KMS-11 (cell line): ENCODE measurements at regions not wholly inside any gene's neighbourhood (a gene's known extent, or its start where the extent isn't known, plus 50 kb on each side); places are given as distances from the start of the nearest gene placed in this dataset.

Experiments used
- H2AFZ ChIP-seq: fragments of 200-600 bp; sonication (generic); 2 replicates; pipeline ENCODE4 v1.6.1; 2016; ENCODE audit warnings: antibody characterized with exemption, mixed run types, low read depth
- H3K27ac ChIP-seq: fragments of 200-600 bp; sonication (generic); 2 replicates; pipeline ENCODE4 v1.6.1; 2016; ENCODE audit warnings: mild to moderate bottlenecking, mixed run types
- H3K27me3 ChIP-seq: fragments of 200-600 bp; sonication (generic); 2 replicates; pipeline ENCODE4 v1.6.1; 2017; ENCODE audit warnings: mild to moderate bottlenecking, low read depth, mixed run types, moderate library complexity; ENCODE audit not compliant: insufficient read depth
- H3K36me3 ChIP-seq: fragments of 200-600 bp; sonication (generic); 2 replicates; pipeline ENCODE4 v1.6.1; 2017; ENCODE audit warnings: mild to moderate bottlenecking, mixed run types; ENCODE audit not compliant: insufficient read depth
- H3K4me1 ChIP-seq: fragments of 200-600 bp; sonication (generic); 2 replicates; pipeline ENCODE4 v1.6.1; 2016; ENCODE audit warnings: mild to moderate bottlenecking, low read depth, mixed run types; ENCODE audit not compliant: poor library complexity, severe bottlenecking
- H3K4me2 ChIP-seq: fragments of 200-600 bp; sonication (generic); 2 replicates; pipeline ENCODE4 v1.7.0; 2016; ENCODE audit warnings: mild to moderate bottlenecking, mixed run types
- H3K4me3 ChIP-seq: fragments of 200-600 bp; sonication (generic); IDR thresholded peaks from 2 replicates; pipeline ENCODE4 v1.6.1; 2017; ENCODE audit warnings: low read depth, low read length, mixed read lengths; ENCODE audit not compliant: insufficient read depth
- H3K79me2 ChIP-seq: fragments of 200-600 bp; sonication (generic); 2 replicates; pipeline ENCODE4 v1.6.1; 2016; ENCODE audit warnings: low read depth, mixed run types; ENCODE audit not compliant: insufficient read depth
- H3K9ac ChIP-seq: fragments of 200-600 bp; sonication (generic); 2 replicates; pipeline ENCODE4 v1.6.1; 2016; ENCODE audit warnings: mild to moderate bottlenecking, mixed run types
- H4K20me1 ChIP-seq: fragments of 200-600 bp; sonication (generic); 2 replicates; pipeline ENCODE4 v1.6.1; 2016; ENCODE audit warnings: mild to moderate bottlenecking, mixed run types; ENCODE audit not compliant: insufficient read depth
- TF ChIP-seq, protein P1 (sequence below): fragments of 200-600 bp; sonication (generic); conservative IDR thresholded peaks from 2 replicates; pipeline ENCODE4 v1.6.1; 2017; ENCODE audit warnings: low read depth, mild to moderate bottlenecking, antibody characterized with exemption, low read length, moderate library complexity, mixed read lengths

DNA sequence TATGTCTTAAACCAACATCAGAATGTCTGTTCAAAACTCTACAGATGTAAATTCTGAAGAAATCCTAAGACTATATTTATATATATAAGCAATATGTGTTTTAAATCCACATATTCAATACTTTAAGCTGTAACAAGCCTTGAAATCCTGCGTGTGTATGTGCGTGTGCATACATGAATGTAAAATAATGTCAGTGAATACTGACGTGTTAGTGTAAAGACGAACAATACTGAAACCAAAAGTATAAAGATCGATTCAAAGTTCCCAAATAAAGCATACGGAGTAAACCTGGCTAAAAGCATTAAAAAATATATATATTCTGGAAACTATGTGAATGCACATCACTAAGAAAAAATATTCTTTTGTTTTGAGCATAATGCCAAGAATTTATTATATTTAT is 668.6 kb upstream of the NCAM2 start:
- Histone ChIP-seq H3K4me2 (peak overlapping the region; percentile 59), H3K9ac (peak overlapping the region; percentile 48; the same call in 1 of the 2 replicates), H3K27ac (no peak overlapping the region), H3K27me3 (no peaks in the 10 kb centered on the region), H3K4me1 (peaks cover 3% of the 10 kb centered on the region), H4K20me1 (no peaks in the 10 kb centered on the region), H3K4me3 (no peak overlapping the region), H3K36me3 (no peaks in the 10 kb centered on the region), H2AFZ (peak overlapping the region; percentile 62), H3K79me2 (no peaks in the 10 kb centered on the region)
- TF ChIP-seq, protein P1, sequence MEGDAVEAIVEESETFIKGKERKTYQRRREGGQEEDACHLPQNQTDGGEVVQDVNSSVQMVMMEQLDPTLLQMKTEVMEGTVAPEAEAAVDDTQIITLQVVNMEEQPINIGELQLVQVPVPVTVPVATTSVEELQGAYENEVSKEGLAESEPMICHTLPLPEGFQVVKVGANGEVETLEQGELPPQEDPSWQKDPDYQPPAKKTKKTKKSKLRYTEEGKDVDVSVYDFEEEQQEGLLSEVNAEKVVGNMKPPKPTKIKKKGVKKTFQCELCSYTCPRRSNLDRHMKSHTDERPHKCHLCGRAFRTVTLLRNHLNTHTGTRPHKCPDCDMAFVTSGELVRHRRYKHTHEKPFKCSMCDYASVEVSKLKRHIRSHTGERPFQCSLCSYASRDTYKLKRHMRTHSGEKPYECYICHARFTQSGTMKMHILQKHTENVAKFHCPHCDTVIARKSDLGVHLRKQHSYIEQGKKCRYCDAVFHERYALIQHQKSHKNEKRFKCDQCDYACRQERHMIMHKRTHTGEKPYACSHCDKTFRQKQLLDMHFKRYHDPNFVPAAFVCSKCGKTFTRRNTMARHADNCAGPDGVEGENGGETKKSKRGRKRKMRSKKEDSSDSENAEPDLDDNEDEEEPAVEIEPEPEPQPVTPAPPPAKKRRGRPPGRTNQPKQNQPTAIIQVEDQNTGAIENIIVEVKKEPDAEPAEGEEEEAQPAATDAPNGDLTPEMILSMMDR, result no peak

DNA sequence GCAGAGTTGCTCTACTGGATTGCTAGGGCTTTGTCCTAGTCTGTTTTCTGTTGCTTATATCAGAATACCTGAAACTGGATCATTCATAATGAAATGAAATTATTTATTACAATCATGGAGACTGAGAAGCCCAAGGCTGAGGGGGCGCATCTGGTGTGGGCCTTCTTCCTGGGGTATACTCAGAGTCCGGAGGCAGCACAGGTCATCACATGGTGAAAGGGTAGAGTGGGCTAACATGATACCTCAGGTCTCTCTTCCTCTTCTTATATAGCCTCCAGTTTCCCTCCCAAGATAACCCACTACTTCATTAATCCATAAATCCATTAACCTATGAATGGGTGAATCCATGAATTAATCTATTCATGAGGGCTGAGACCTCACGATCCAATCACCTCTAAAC is 667.6 kb upstream of the NCAM2 start:
- Histone ChIP-seq H3K79me2 (no peaks in the 10 kb centered on the region), H4K20me1 (no peaks in the 10 kb centered on the region), H3K27ac (no peak overlapping the region), H3K9ac (no peak overlapping the region), H3K4me1 (peaks cover 3% of the 10 kb centered on the region), H3K36me3 (no peaks in the 10 kb centered on the region), H3K4me3 (no peak overlapping the region), H3K27me3 (no peaks in the 10 kb centered on the region), H2AFZ (0 out of 2 replicates have a peak overlapping the region, but pooled peaks have one; percentile 62), H3K4me2 (no peak overlapping the region)
- TF ChIP-seq, protein P1, result no peak

DNA sequence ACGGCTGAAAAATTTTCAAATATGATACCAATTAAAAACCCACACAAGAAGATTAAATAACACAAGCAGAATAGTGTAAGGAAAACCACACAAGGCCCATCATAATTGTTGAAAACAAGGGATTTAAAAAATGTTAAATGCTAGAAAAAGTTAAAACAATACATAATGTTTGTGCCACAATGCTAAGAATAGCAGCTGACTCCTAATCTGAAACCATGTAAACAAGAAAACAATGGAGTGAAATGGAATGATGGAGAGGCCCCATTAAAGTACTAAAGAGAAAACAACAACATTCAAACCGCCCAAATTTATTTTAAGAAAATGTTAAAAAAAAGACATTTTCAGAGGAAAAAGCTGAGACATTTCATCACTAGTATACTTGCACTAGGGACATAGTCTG is 663.6 kb upstream of the NCAM2 start:
- H4K20me1 ChIP-seq, result no peaks in the 10 kb centered on the region
- H3K4me3 ChIP-seq, result no peak overlapping the region
- H3K27ac ChIP-seq, result no peak overlapping the region
- no peak overlapping the region for H2AFZ ChIP-seq
- H3K79me2 ChIP-seq, result no peaks in the 10 kb centered on the region
- H3K4me1 ChIP-seq, result peaks cover 3% of the 10 kb centered on the region
- H3K36me3 ChIP-seq, result no peaks in the 10 kb centered on the region
- H3K27me3 ChIP-seq, result no peaks in the 10 kb centered on the region
- no peak overlapping the region for H3K4me2 ChIP-seq
- TF ChIP-seq, protein P1, result no peak
- no peak overlapping the region for H3K9ac ChIP-seq

DNA sequence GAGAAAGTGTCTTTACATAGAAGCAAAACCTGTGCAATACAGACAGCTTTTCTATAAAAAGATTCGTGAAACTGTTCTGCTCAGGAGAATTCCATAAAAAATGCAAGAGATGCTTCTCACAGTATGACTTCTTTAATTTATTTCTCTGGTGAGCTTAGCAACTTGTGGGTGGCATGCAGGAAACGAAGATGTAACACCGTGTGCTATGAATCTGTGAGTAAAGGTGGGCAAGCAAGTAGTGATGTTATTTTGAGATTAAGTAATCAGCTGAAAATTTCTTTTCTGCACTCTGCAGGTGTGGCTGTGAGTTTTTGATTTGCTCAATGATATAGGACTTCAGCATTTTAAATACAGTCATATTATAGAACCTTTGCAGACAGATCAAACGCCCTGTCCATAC is 656.8 kb upstream of the NCAM2 start:
- no peaks in the 10 kb centered on the region for H3K4me1 ChIP-seq
- H3K79me2 ChIP-seq, result no peaks in the 10 kb centered on the region
- no peak overlapping the region for H2AFZ ChIP-seq
- no peak overlapping the region for H3K9ac ChIP-seq
- no peak overlapping the region for H3K27ac ChIP-seq
- H3K4me2 ChIP-seq, result no peak overlapping the region
- TF ChIP-seq, protein P1, result no peak
- H3K27me3 ChIP-seq, result no peaks in the 10 kb centered on the region
- H3K4me3 ChIP-seq, result no peak overlapping the region
- no peaks in the 10 kb centered on the region for H3K36me3 ChIP-seq
- no peaks in the 10 kb centered on the region for H4K20me1 ChIP-seq

GRCh38 chr21:20343186-20343585 is 655.0 kb upstream of the NCAM2 start:
- H2AFZ ChIP-seq, result no peak overlapping the region
- H4K20me1 ChIP-seq, result no peaks in the 10 kb centered on the region
- no peak overlapping the region for H3K27ac ChIP-seq
- no peaks in the 10 kb centered on the region for H3K27me3 ChIP-seq
- H3K4me1 ChIP-seq, result no peaks in the 10 kb centered on the region
- H3K36me3 ChIP-seq, result no peaks in the 10 kb centered on the region
- TF ChIP-seq, protein P1, result no peak
- no peaks in the 10 kb centered on the region for H3K79me2 ChIP-seq
- no peak overlapping the region for H3K4me3 ChIP-seq
- no peak overlapping the region for H3K4me2 ChIP-seq
- H3K9ac ChIP-seq, result no peak overlapping the region
